ENCODE measurements at regions not wholly inside any gene's neighbourhood (a gene's known extent, or its start where the extent isn't known, plus 50 kb on each side); places are given as distances from the start of the nearest gene placed in this dataset.

DNA sequence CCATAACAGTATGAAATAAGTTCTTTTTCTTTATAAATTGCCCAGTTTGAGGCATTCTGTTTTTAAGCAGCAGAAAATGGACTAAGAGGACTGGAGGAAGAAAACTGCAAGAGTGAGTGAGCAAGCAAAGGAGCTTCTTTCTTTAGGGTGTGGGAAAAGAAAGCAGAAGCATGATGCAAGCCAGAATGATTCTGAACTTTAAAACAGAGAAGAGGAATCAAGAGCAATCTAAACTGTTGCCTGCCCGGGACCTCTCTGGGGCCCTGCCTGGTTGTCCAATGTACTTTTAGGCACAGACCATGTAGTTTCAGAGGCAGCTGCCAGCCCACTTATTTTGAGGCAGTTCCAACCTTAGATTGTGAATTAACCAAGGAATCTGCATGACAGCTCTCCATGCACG, 186.3 kb downstream of the PLPP4 start:
- ChIA-PET CTCF (interaction anchor here (5.0 kb wide), 1 partner anchor 9 kb away, joined by 37 read pairs; no protein-coding TSS in a partner anchor), POLR2A (no interaction called here)
- DNase-seq (ENCODE audit: low spot score) (no peak), ATAC-seq (no peak)
- H3K4me1 Mint-ChIP-seq, result peaks cover 44% of the 10 kb centered on the region
- H3K27ac Mint-ChIP-seq, result no peak overlapping the region
- TF ChIP-seq, protein P1, sequence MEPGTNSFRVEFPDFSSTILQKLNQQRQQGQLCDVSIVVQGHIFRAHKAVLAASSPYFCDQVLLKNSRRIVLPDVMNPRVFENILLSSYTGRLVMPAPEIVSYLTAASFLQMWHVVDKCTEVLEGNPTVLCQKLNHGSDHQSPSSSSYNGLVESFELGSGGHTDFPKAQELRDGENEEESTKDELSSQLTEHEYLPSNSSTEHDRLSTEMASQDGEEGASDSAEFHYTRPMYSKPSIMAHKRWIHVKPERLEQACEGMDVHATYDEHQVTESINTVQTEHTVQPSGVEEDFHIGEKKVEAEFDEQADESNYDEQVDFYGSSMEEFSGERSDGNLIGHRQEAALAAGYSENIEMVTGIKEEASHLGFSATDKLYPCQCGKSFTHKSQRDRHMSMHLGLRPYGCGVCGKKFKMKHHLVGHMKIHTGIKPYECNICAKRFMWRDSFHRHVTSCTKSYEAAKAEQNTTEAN (CRISPR knock-in tag; IDR thresholded peaks at IDR 0.05), result no peak
- TF ChIP-seq, protein P2, sequence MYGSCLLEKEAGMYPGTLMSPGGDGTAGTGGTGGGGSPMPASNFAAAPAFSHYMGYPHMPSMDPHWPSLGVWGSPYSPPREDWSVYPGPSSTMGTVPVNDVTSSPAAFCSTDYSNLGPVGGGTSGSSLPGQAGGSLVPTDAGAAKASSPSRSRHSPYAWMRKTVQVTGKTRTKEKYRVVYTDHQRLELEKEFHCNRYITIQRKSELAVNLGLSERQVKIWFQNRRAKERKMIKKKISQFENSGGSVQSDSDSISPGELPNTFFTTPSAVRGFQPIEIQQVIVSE (CRISPR knock-in tag; IDR thresholded peaks at IDR 0.05; ENCODE audit: borderline replicate concordance), result no peak
- TF ChIP-seq, protein P3, sequence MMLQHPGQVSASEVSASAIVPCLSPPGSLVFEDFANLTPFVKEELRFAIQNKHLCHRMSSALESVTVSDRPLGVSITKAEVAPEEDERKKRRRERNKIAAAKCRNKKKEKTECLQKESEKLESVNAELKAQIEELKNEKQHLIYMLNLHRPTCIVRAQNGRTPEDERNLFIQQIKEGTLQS (CRISPR knock-in tag; conservative IDR thresholded peaks at IDR 0.05), result no peak
- TF ChIP-seq, protein P4, sequence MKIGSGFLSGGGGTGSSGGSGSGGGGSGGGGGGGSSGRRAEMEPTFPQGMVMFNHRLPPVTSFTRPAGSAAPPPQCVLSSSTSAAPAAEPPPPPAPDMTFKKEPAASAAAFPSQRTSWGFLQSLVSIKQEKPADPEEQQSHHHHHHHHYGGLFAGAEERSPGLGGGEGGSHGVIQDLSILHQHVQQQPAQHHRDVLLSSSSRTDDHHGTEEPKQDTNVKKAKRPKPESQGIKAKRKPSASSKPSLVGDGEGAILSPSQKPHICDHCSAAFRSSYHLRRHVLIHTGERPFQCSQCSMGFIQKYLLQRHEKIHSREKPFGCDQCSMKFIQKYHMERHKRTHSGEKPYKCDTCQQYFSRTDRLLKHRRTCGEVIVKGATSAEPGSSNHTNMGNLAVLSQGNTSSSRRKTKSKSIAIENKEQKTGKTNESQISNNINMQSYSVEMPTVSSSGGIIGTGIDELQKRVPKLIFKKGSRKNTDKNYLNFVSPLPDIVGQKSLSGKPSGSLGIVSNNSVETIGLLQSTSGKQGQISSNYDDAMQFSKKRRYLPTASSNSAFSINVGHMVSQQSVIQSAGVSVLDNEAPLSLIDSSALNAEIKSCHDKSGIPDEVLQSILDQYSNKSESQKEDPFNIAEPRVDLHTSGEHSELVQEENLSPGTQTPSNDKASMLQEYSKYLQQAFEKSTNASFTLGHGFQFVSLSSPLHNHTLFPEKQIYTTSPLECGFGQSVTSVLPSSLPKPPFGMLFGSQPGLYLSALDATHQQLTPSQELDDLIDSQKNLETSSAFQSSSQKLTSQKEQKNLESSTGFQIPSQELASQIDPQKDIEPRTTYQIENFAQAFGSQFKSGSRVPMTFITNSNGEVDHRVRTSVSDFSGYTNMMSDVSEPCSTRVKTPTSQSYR (CRISPR knock-in tag; IDR thresholded peaks at IDR 0.05), result no peak
- TF ChIP-seq, protein P5, sequence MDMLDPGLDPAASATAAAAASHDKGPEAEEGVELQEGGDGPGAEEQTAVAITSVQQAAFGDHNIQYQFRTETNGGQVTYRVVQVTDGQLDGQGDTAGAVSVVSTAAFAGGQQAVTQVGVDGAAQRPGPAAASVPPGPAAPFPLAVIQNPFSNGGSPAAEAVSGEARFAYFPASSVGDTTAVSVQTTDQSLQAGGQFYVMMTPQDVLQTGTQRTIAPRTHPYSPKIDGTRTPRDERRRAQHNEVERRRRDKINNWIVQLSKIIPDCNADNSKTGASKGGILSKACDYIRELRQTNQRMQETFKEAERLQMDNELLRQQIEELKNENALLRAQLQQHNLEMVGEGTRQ (CRISPR knock-in tag; IDR thresholded peaks at IDR 0.05), result no peak
- H3K27me3 Mint-ChIP-seq (ENCODE audit: low read depth), result peaks cover 93% of the 10 kb centered on the region
- no peak overlapping the region for H3K4me3 Mint-ChIP-seq
- no peaks in the 10 kb centered on the region for H3K36me3 Mint-ChIP-seq
- no peaks in the 10 kb centered on the region; the same call in 1 of the 2 replicates for H3K9me3 Mint-ChIP-seq

DNA sequence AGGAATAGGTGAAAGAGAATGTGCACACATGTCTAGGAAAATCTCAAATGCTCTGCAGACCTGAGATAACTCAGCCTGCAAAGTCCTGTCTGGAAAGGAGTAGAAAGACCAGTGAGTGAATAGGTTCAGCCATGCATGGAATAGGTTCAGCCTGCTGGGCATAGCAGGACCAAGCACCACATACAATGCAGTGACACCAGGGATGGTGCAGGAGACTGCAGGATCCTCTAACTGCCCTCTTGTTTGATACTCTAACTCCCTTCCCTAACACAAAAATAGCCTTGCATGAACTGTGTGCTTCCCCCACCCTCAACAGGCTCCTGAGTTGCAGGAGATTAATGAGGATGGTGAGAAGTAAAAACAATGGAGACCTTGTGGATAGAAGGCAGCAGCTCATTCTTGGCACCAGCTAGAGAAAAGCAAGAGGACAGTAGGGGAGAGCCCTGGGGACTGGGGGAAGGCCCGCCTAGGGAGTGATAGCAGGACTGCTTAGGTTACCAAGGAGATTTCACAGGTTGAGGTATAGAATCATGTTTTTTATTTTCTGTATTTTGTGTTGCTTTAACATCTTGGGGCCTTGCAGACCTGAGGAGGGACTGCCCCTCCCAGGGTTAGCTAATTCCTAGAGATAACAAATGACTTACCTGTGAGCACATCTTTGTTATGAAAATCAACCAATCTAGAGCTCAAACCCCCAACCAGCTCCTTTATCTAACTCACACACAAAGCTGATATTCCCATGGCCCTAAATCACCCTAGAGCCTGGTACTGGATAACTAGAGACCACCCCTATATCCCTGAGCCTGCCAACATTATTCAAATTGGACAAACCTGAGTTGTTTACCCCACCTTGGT, 187.8 kb downstream of the PLPP4 start:
- Mint-ChIP-seq H3K27me3 (ENCODE audit: low read depth) (peaks cover 89% of the 10 kb centered on the region), H3K4me3 (no peak overlapping the region), H3K9me3 (no peaks in the 10 kb centered on the region), H3K27ac (no peak overlapping the region), H3K4me1 (peaks cover 44% of the 10 kb centered on the region), H3K36me3 (no peaks in the 10 kb centered on the region)
- ChIA-PET CTCF (interaction anchor here (1.1 to 5.0 kb wide), 3 partner anchors 10 to 212 kb away, joined by 3 to 37 read pairs (median 3); no protein-coding TSS in a partner anchor), POLR2A (interaction anchor here (1.0 kb wide), 1 partner anchor 10 kb away, joined by 3 read pairs; no protein-coding TSS in a partner anchor)
- ATAC-seq (peak; percentile 73), DNase-seq (ENCODE audit: low spot score) (no peak)
- TF ChIP-seq RORB (CRISPR knock-in tag; IDR thresholded peaks at IDR 0.05) (no peak), ZNF423 (CRISPR knock-in tag; IDR thresholded peaks at IDR 0.05) (0 out of 2 replicates have a peak, but pooled peaks have one; percentile 13)

DNA sequence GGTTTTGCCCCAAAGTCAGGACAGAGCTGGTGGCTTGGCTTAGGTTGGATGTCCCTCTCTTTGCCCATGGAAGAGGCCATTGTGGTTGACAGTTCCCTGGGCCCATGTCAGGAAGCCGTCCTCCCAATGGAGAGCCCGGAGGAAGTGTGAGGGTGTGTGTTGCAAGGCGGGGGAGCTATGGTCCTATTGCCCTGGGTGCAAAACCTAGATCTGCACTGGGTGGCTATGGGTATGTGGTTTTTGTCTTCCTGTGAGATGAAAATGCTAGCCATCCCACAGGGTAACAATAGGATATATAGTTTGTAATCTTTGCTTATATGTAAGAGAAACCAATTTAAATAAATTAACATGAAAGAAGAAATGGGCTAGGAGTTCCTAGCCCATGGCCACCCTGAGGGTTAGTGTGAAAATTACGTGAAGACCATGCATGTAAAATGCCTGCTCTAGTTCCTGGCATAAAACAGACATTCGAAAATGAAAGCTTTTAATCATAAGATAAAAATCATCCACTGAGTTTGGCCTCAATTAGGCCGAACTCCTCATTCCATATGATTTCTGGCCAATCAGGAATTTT, 189.2 kb downstream of the PLPP4 start:
- no peak for ATAC-seq
- CTCF ChIA-PET, result interaction anchor here (0.5 to 5.0 kb wide), 13 partner anchors 12 to 710 kb away, joined by 3 to 37 read pairs (median 6); partner anchors contain the start of gene PLPP4
- no peak for TF ChIP-seq EMX1 (CRISPR knock-in tag; IDR thresholded peaks at IDR 0.05)
- no peak for TF ChIP-seq MXD4 (CRISPR knock-in tag; IDR thresholded peaks at IDR 0.05; ENCODE audit: borderline replicate concordance)
- TF ChIP-seq, protein P6, sequence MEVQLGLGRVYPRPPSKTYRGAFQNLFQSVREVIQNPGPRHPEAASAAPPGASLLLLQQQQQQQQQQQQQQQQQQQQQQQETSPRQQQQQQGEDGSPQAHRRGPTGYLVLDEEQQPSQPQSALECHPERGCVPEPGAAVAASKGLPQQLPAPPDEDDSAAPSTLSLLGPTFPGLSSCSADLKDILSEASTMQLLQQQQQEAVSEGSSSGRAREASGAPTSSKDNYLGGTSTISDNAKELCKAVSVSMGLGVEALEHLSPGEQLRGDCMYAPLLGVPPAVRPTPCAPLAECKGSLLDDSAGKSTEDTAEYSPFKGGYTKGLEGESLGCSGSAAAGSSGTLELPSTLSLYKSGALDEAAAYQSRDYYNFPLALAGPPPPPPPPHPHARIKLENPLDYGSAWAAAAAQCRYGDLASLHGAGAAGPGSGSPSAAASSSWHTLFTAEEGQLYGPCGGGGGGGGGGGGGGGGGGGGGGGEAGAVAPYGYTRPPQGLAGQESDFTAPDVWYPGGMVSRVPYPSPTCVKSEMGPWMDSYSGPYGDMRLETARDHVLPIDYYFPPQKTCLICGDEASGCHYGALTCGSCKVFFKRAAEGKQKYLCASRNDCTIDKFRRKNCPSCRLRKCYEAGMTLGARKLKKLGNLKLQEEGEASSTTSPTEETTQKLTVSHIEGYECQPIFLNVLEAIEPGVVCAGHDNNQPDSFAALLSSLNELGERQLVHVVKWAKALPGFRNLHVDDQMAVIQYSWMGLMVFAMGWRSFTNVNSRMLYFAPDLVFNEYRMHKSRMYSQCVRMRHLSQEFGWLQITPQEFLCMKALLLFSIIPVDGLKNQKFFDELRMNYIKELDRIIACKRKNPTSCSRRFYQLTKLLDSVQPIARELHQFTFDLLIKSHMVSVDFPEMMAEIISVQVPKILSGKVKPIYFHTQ (CRISPR knock-in tag; IDR thresholded peaks at IDR 0.05), result no peak
- TF ChIP-seq CREB1 (CRISPR knock-in tag; IDR thresholded peaks at IDR 0.05), result no peak
- no peak for TF ChIP-seq CBFB (CRISPR knock-in tag; IDR thresholded peaks at IDR 0.05; ENCODE audit: low read depth)
- no peak for TF ChIP-seq ZNF396 (CRISPR knock-in tag; IDR thresholded peaks at IDR 0.05; ENCODE audit: borderline replicate concordance)
- TF ChIP-seq, protein P7, sequence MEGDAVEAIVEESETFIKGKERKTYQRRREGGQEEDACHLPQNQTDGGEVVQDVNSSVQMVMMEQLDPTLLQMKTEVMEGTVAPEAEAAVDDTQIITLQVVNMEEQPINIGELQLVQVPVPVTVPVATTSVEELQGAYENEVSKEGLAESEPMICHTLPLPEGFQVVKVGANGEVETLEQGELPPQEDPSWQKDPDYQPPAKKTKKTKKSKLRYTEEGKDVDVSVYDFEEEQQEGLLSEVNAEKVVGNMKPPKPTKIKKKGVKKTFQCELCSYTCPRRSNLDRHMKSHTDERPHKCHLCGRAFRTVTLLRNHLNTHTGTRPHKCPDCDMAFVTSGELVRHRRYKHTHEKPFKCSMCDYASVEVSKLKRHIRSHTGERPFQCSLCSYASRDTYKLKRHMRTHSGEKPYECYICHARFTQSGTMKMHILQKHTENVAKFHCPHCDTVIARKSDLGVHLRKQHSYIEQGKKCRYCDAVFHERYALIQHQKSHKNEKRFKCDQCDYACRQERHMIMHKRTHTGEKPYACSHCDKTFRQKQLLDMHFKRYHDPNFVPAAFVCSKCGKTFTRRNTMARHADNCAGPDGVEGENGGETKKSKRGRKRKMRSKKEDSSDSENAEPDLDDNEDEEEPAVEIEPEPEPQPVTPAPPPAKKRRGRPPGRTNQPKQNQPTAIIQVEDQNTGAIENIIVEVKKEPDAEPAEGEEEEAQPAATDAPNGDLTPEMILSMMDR (IDR thresholded peaks at IDR 0.05), result no peak
- TF ChIP-seq, protein P8, sequence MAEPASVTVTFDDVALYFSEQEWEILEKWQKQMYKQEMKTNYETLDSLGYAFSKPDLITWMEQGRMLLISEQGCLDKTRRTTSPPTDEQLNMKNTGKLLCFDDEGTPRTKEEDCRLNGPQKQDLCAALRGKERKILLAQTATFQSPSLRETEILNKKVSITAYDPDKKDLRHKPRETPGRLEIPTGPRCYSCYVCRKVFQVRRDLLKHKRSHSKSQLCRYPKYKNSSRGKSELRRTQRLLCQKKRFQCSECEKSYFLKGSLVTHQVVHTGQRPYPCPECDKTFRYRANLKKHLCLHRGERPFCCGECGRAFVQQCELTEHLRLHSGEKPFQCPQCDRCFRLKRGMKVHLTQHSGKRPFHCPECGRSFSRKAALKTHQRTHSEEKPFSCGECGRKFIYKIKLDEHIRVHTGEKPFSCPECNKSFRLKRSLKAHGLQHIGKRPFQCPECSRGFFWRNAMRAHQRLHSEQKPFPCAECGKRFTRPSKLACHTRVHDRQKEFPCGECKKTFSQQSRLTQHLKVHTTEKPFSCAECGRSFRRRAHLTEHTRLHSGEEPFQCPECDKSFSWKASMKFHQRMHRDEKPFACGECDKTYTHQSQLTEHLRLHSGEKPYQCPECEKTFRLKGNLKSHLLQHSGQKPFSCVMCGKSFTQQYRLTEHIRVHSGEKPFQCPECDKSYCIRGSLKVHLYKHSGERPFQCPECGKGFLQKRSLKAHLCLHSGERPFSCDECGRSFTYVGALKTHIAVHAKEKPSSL (CRISPR knock-in tag; conservative IDR thresholded peaks at IDR 0.05), result no peak
- no peak for TF ChIP-seq SOX15 (CRISPR knock-in tag; IDR thresholded peaks at IDR 0.05)

More for the DNA sequence above, 189.2 kb downstream of the PLPP4 start:
- H3K4me1 Mint-ChIP-seq, result peaks cover 36% of the 10 kb centered on the region
- POLR2A ChIA-PET, result no interaction called here
- H3K9me3 Mint-ChIP-seq, result no peaks in the 10 kb centered on the region
- no peak overlapping the region; the same call in 1 of the 2 replicates for H3K27ac Mint-ChIP-seq
- no peaks in the 10 kb centered on the region for H3K36me3 Mint-ChIP-seq
- peaks cover 74% of the 10 kb centered on the region for H3K27me3 Mint-ChIP-seq (ENCODE audit: low read depth)
- no peak overlapping the region for H3K4me3 Mint-ChIP-seq
- no peak for DNase-seq (ENCODE audit: low spot score)
